ENCODE measurements at regions not wholly inside any gene's neighbourhood (a gene's known extent, or its start where the extent isn't known, plus 50 kb on each side); places are given as distances from the start of the nearest gene placed in this dataset.

- H3K27me3 ChIP-seq = no peaks in the 10 kb centered on the region
- no peak for ATAC-seq (ENCODE audit: low FRiP score in 2 of 2)
- 89 to 92% methylated on average over 7 of the region's 7 CpGs for WGBS, 2 donors
- TF ChIP-seq POLR2AphosphoS5 (IDR thresholded peaks at IDR 0.05) (no peak), EP300 (IDR thresholded peaks at IDR 0.05) (no peak), POLR2A (IDR thresholded peaks at IDR 0.05) (no peak)
- TF ChIP-seq, protein P1, sequence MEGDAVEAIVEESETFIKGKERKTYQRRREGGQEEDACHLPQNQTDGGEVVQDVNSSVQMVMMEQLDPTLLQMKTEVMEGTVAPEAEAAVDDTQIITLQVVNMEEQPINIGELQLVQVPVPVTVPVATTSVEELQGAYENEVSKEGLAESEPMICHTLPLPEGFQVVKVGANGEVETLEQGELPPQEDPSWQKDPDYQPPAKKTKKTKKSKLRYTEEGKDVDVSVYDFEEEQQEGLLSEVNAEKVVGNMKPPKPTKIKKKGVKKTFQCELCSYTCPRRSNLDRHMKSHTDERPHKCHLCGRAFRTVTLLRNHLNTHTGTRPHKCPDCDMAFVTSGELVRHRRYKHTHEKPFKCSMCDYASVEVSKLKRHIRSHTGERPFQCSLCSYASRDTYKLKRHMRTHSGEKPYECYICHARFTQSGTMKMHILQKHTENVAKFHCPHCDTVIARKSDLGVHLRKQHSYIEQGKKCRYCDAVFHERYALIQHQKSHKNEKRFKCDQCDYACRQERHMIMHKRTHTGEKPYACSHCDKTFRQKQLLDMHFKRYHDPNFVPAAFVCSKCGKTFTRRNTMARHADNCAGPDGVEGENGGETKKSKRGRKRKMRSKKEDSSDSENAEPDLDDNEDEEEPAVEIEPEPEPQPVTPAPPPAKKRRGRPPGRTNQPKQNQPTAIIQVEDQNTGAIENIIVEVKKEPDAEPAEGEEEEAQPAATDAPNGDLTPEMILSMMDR (IDR thresholded peaks at IDR 0.05) = no peak
- no peak overlapping the region for H3K27ac ChIP-seq
- DNase-seq = no peak
- no peaks in the 10 kb centered on the region for H3K4me1 ChIP-seq
- H3K4me3 ChIP-seq = no peak overlapping the region
- H3K36me3 ChIP-seq = no peaks in the 10 kb centered on the region
- no peaks in the 10 kb centered on the region for H3K9me3 ChIP-seq
Observed at GRCh38 chrX:6683353-6683752, 148.4 kb upstream of the VCX3A start.

- Histone ChIP-seq H3K4me1 (no peaks in the 10 kb centered on the region), H3K9me3 (no peaks in the 10 kb centered on the region), H3K4me3 (no peak overlapping the region), H3K27me3 (no peaks in the 10 kb centered on the region), H3K36me3 (no peaks in the 10 kb centered on the region), H3K27ac (no peak overlapping the region)
- TF ChIP-seq POLR2AphosphoS5 (IDR thresholded peaks at IDR 0.05) (no peak), EP300 (IDR thresholded peaks at IDR 0.05) (no peak), POLR2A (IDR thresholded peaks at IDR 0.05) (no peak)
- TF ChIP-seq, protein P1 (IDR thresholded peaks at IDR 0.05) = no peak
- ATAC-seq (ENCODE audit: low FRiP score in 2 of 2) (no peak), DNase-seq (no peak)
- WGBS, 2 donors = 81 to 83% methylated on average over 7 of the region's 7 CpGs
Observed at GRCh38 chrX:6681521-6682145, 146.7 kb upstream of the VCX3A start.

GRCh38 chrX:6679988-6680387 is 145.1 kb upstream of the VCX3A start:
- DNase-seq (no peak), ATAC-seq (ENCODE audit: low FRiP score in 2 of 2) (no peak)
- H3K9me3 ChIP-seq = no peaks in the 10 kb centered on the region
- H3K27me3 ChIP-seq = no peaks in the 10 kb centered on the region
- 65% methylated on average over 2 of the region's 2 CpGs for WGBS, 2 donors
- no peak for TF ChIP-seq POLR2A (IDR thresholded peaks at IDR 0.05)
- no peak for TF ChIP-seq EP300 (IDR thresholded peaks at IDR 0.05)
- TF ChIP-seq POLR2AphosphoS5 (IDR thresholded peaks at IDR 0.05) = no peak
- TF ChIP-seq, protein P1 (IDR thresholded peaks at IDR 0.05) = no peak
- no peaks in the 10 kb centered on the region for H3K4me1 ChIP-seq
- H3K4me3 ChIP-seq = no peak overlapping the region
- no peak overlapping the region for H3K27ac ChIP-seq
- no peaks in the 10 kb centered on the region for H3K36me3 ChIP-seq

DNA sequence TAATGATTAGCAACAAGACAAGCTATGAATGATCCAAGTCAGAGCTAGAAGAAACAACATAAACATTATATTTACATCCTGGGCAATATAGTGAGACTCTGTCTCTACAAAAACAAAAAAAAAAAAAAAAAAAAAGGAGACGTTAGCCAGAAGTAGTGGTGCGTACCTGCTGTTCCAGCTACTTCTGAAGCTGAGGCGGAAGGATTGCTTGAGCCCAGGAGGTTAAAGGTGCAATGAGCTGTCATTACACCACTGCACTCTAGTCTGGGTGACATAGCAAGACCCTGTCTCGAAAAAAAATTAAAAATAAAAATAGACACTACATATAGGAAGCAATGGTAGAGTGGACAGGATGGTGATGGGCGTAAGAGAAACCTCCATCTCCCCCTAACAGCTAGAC is 144.6 kb upstream of the VCX3A start:
- no peak for TF ChIP-seq POLR2A (IDR thresholded peaks at IDR 0.05)
- no peak for TF ChIP-seq POLR2AphosphoS5 (IDR thresholded peaks at IDR 0.05)
- TF ChIP-seq, protein P1 (IDR thresholded peaks at IDR 0.05) = no peak
- Histone ChIP-seq H3K27ac (no peak overlapping the region), H3K36me3 (no peaks in the 10 kb centered on the region), H3K9me3 (no peaks in the 10 kb centered on the region), H3K4me3 (no peak overlapping the region), H3K27me3 (no peaks in the 10 kb centered on the region), H3K4me1 (no peaks in the 10 kb centered on the region)
- WGBS, 2 donors = 78 to 93% methylated on average over 5 of the region's 5 CpGs
- ATAC-seq (ENCODE audit: low FRiP score in 2 of 2) = no peak
- DNase-seq = no peak

DNA sequence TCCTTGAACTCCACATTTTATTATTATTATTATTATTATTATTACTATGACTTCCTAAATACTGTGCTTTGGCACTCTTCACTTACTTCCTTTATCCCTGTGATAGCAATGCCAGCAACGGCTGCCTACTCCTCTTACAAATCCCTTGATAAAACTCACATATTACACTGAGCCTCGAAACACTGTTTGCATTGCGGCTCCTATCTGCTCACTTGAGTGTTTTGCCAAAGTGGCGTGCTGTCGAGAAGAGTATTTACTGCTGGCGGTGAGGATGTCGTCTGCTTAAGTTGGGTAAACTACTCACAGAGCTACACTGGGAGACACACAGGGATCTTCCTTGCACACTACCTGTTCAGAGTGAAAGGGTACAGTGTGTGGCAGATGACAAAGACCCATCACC is 143.4 kb upstream of the VCX3A start:
- 38 to 61% methylated on average over 1 to 7 of the region's 7 CpGs for WGBS, 2 donors
- Histone ChIP-seq H3K4me1 (no peaks in the 10 kb centered on the region), H3K4me3 (no peak overlapping the region), H3K36me3 (no peaks in the 10 kb centered on the region), H3K27ac (no peak overlapping the region), H3K27me3 (no peaks in the 10 kb centered on the region), H3K9me3 (no peaks in the 10 kb centered on the region)
- TF ChIP-seq POLR2AphosphoS5 (IDR thresholded peaks at IDR 0.05) (no peak), EP300 (IDR thresholded peaks at IDR 0.05) (no peak), POLR2A (IDR thresholded peaks at IDR 0.05) (no peak)
- TF ChIP-seq, protein P1 (IDR thresholded peaks at IDR 0.05) = no peak
- DNase-seq (no peak), ATAC-seq (ENCODE audit: low FRiP score in 2 of 2) (no peak)
